SU-DHL-6 (cell line): ENCODE measurements at regions not wholly inside any gene's neighbourhood (a gene's known extent, or its start where the extent isn't known, plus 50 kb on each side); places are given as distances from the start of the nearest gene placed in this dataset.

Experiments used
- H2AFZ ChIP-seq: fragments of 200-600 bp; sonication (generic); 2 replicates; pipeline ENCODE4 v1.6.1; 2014; ENCODE audit warnings: low read depth, mild to moderate bottlenecking, moderate library complexity, mixed read lengths, antibody characterized with exemption, low read length; ENCODE audit not compliant: severe bottlenecking
- H3F3A ChIP-seq: fragments of 200-600 bp; shearing (Covaris generic); 2 replicates; pipeline ENCODE4 v1.6.0; 2016; ENCODE audit warnings: antibody characterized with exemption, mild to moderate bottlenecking; ENCODE audit not compliant: insufficient read depth
- H3K27ac ChIP-seq: fragments of 200-600 bp; sonication (generic); 2 replicates; pipeline ENCODE4 v1.5.1; 2016; ENCODE audit warnings: low read depth, mild to moderate bottlenecking, low read length, moderate library complexity, mixed read lengths
- H3K27me3 ChIP-seq: fragments of 200-600 bp; sonication (generic), shearing (Covaris generic); 2 replicates; pipeline ENCODE4 v1.6.0; 2014; ENCODE audit warnings: mild to moderate bottlenecking, low read length
- H3K36me3 ChIP-seq: fragments of 200-600 bp; sonication (generic); 2 replicates; pipeline ENCODE4 v1.6.1; 2014; ENCODE audit warnings: mild to moderate bottlenecking, low read length, mixed read lengths
- H3K4me2 ChIP-seq: fragments of 300-600, 200-600 bp; shearing (Covaris generic), sonication (generic); 2 replicates; pipeline ENCODE4 v1.6.0; 2014; ENCODE audit warnings: low read length, low read depth, mild to moderate bottlenecking; ENCODE audit not compliant: poor library complexity, severe bottlenecking
- H3K4me3 ChIP-seq: fragments of 200-600 bp; sonication (generic); 2 replicates; pipeline ENCODE4 v1.5.1; 2014; ENCODE audit warnings: antibody characterized with exemption, low read length, mild to moderate bottlenecking, mixed read lengths; ENCODE audit not compliant: insufficient read depth, poor library complexity, severe bottlenecking
- H3K79me2 ChIP-seq: fragments of 200-600 bp; sonication (generic); 2 replicates; pipeline ENCODE4 v1.6.1; 2014; ENCODE audit warnings: mild to moderate bottlenecking, low read length, moderate library complexity; ENCODE audit not compliant: insufficient read depth
- H3K9ac ChIP-seq: fragments of 200-600 bp; sonication (generic); 2 replicates; pipeline ENCODE4 v1.7.0; 2014; ENCODE audit warnings: mild to moderate bottlenecking, low read length
- H3K9me2 ChIP-seq: fragments of 200-600 bp; sonication (generic); replicated peaks from 2 replicates; pipeline ENCODE4 v1.6.1; 2014; ENCODE audit warnings: low read length; ENCODE audit not compliant: insufficient read depth
- H3K9me3 ChIP-seq: fragments of 200-600 bp; sonication (generic); 2 replicates; pipeline ENCODE4 v1.6.1; 2014; ENCODE audit warnings: low read length, mixed read lengths; ENCODE audit not compliant: insufficient read depth
- H4K20me1 ChIP-seq: fragments of 200-600 bp; sonication (generic); 2 replicates; pipeline ENCODE4 v1.6.1; 2014; ENCODE audit warnings: low read depth, mild to moderate bottlenecking, antibody characterized with exemption, low read length, moderate library complexity, mixed read lengths
- EZH2phosphoT487 ChIP-seq: fragments of 200-600 bp; sonication (generic), shearing (Covaris generic); conservative IDR thresholded peaks from 2 replicates; pipeline ENCODE4 v1.6.1; 2018; ENCODE audit warnings: mild to moderate bottlenecking, antibody characterized with exemption, low read length, moderate library complexity, mixed read lengths
- TF ChIP-seq, protein P1 (sequence below): fragments of 200-600 bp; sonication (generic); IDR thresholded peaks from one replicate; pipeline ENCODE4 v1.5.1; 2017; ENCODE audit warnings: antibody characterized with exemption, mild to moderate bottlenecking, low read length, moderate library complexity; ENCODE audit not compliant: insufficient read depth, poor library complexity, severe bottlenecking

DNA sequence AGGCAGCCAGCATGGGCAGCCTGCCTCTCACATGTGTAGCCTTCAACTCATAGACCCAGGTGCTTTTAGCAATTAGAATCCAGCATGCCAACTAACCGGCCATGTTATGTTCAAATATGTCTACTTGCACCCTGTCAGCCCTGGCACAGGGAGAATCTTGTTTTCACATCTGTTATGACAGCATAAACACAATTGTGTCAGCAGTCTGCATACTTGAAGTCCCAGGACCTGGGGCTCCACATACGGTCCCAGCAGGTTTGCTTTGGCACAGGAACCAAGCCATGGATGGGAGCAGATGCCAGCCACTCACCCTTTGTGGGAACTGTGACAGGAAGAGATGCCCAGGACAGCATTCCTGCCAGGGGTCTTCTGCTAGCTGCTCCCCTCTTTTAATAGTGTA is 67.2 kb upstream of the SYNDIG1 start:
- Histone ChIP-seq H3K9ac (no peak overlapping the region), H3K79me2 (no peaks in the 10 kb centered on the region), H3K36me3 (no peaks in the 10 kb centered on the region), H3K27ac (no peak overlapping the region), H3K9me2 (no peaks in the 10 kb centered on the region), H3K9me3 (no peaks in the 10 kb centered on the region), H3K4me3 (no peak overlapping the region), H2AFZ (no peak overlapping the region), H4K20me1 (no peaks in the 10 kb centered on the region), H3K27me3 (no peaks in the 10 kb centered on the region), H3F3A (no peaks in the 10 kb centered on the region), H3K4me2 (no peak overlapping the region)
- TF ChIP-seq, protein P1, sequence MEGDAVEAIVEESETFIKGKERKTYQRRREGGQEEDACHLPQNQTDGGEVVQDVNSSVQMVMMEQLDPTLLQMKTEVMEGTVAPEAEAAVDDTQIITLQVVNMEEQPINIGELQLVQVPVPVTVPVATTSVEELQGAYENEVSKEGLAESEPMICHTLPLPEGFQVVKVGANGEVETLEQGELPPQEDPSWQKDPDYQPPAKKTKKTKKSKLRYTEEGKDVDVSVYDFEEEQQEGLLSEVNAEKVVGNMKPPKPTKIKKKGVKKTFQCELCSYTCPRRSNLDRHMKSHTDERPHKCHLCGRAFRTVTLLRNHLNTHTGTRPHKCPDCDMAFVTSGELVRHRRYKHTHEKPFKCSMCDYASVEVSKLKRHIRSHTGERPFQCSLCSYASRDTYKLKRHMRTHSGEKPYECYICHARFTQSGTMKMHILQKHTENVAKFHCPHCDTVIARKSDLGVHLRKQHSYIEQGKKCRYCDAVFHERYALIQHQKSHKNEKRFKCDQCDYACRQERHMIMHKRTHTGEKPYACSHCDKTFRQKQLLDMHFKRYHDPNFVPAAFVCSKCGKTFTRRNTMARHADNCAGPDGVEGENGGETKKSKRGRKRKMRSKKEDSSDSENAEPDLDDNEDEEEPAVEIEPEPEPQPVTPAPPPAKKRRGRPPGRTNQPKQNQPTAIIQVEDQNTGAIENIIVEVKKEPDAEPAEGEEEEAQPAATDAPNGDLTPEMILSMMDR, result no peak
- TF ChIP-seq EZH2phosphoT487, result no peak

DNA sequence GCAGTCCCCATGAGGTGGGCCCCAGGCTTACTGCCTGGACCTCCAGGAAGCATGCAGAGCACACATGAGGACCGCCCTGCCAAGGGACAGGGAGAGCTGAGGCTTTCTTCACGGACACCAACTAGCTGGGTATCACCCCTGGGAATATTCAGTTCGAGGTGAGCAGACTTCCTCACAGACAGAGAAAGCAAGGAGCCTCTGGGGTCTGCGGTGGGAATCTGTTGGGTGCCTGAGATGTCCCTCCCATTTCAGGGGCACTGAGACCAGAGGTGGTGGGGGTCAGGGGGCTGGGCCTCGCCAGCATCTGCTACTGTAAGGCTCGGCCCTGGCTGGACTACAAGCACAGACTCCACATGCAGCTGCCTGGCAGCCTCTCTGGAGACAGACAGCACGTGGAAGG is 74.3 kb upstream of the SYNDIG1 start:
- TF ChIP-seq EZH2phosphoT487, result no peak
- TF ChIP-seq, protein P1, result no peak
- Histone ChIP-seq H3K4me3 (no peak overlapping the region), H3K9me3 (no peaks in the 10 kb centered on the region), H3K9ac (no peak overlapping the region), H3K4me2 (no peak overlapping the region), H3K27me3 (no peaks in the 10 kb centered on the region), H3K79me2 (no peaks in the 10 kb centered on the region), H3K27ac (no peak overlapping the region), H2AFZ (no peak overlapping the region), H3K9me2 (no peaks in the 10 kb centered on the region), H3F3A (no peaks in the 10 kb centered on the region), H3K36me3 (no peaks in the 10 kb centered on the region), H4K20me1 (no peaks in the 10 kb centered on the region)

DNA sequence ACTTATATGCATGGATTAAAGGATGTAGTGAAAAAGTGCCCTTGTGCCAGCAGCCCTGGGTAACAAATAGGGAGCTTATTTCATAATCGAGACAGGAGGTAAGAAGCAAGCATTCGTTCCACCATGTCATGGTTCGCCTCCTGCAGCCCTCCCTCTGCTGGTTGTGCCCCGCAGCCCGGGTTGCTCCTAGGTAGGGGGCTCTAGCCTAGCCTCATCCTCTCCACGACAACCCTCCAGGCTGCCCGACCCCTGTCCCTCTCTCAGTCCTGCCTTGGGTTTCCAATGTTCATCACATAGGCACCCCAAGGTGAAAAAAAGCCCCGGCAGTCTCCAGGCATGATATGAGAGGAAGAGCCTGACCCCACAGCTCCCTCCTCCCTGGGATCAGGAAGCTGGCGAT is 75.5 kb upstream of the SYNDIG1 start:
- TF ChIP-seq, protein P1, result no peak
- TF ChIP-seq EZH2phosphoT487, result no peak
- Histone ChIP-seq H4K20me1 (no peaks in the 10 kb centered on the region), H3K4me3 (no peak overlapping the region), H3F3A (no peaks in the 10 kb centered on the region), H2AFZ (no peak overlapping the region), H3K36me3 (no peaks in the 10 kb centered on the region), H3K9me2 (no peaks in the 10 kb centered on the region), H3K9me3 (no peaks in the 10 kb centered on the region), H3K9ac (no peak overlapping the region), H3K79me2 (no peaks in the 10 kb centered on the region), H3K27ac (no peak overlapping the region), H3K27me3 (no peaks in the 10 kb centered on the region), H3K4me2 (no peak overlapping the region)
